GM12873 (cell line): ENCODE measurements at regions not wholly inside any gene's neighbourhood (a gene's known extent, or its start where the extent isn't known, plus 50 kb on each side); places are given as distances from the start of the nearest gene placed in this dataset.

Source experiments
- TF ChIP-seq, protein P1 (sequence below): IDR thresholded peaks from 2 replicates; pipeline ENCODE4 v1.5.1; 2012; ENCODE audit warnings: low read depth, mild to moderate bottlenecking, moderate library complexity, low read length, control low read depth; ENCODE audit not compliant: insufficient read depth; ENCODE audit errors: missing control alignments

DNA sequence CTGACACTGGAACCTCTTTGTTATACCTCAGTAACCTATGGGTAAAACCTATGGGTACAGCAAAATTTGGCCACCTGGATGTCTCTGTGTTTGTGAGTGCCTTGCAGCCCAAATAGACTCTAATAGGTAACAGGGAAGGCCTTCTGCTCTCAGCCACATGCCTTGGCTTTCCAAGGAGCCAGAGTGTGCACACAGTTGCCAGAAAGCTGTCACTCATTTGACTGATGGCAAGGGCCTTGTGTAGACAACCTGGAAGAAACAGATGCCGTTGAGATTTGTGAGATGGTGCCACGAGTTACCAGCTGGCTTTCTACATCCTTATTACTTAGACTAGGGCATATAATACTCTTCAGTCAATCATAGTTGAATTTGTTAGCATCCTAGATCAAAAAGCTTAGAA is 90.1 kb upstream of the RAB12 start:
- TF ChIP-seq, protein P1, sequence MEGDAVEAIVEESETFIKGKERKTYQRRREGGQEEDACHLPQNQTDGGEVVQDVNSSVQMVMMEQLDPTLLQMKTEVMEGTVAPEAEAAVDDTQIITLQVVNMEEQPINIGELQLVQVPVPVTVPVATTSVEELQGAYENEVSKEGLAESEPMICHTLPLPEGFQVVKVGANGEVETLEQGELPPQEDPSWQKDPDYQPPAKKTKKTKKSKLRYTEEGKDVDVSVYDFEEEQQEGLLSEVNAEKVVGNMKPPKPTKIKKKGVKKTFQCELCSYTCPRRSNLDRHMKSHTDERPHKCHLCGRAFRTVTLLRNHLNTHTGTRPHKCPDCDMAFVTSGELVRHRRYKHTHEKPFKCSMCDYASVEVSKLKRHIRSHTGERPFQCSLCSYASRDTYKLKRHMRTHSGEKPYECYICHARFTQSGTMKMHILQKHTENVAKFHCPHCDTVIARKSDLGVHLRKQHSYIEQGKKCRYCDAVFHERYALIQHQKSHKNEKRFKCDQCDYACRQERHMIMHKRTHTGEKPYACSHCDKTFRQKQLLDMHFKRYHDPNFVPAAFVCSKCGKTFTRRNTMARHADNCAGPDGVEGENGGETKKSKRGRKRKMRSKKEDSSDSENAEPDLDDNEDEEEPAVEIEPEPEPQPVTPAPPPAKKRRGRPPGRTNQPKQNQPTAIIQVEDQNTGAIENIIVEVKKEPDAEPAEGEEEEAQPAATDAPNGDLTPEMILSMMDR: no peak

DNA sequence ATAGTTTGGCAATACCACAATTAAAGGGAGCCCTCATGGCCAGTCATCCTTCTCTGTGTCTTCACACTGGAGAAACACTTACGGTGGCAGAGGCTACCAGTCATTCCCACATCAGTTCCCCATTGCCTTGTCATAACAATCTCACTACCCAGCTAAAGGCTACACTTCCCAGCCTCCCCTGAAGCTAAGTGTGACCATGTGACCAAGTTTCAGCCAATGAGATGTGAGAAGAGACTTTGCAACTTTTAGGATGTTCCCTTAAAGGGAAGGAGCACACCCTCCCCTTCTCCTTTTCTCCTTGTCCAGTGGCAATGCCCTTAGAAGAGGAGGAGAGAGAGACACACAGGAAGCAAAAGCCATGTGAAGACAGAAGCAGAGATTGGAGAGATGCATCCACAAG is 89.0 kb upstream of the RAB12 start:
- TF ChIP-seq, protein P1: no peak

DNA sequence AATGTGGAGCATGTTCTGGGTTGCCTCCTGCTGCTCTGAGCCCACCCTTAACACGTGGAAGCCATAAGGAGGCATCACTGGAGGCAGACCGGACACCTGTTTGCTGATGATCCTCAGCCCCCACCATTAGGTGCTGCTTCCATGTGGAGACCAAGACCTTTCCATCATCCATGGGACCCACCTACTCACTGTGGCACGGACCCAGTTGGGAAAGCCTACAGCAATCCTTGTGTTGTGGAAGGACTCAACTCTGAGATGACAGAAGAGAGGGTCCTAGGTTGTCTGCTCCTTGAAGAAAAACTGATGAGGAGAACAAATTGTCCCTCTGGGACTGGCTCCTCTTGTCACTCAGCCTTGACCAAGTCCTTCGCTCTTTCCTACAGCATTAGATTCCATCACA is 86.5 kb upstream of the RAB12 start:
- TF ChIP-seq, protein P1: no peak

DNA sequence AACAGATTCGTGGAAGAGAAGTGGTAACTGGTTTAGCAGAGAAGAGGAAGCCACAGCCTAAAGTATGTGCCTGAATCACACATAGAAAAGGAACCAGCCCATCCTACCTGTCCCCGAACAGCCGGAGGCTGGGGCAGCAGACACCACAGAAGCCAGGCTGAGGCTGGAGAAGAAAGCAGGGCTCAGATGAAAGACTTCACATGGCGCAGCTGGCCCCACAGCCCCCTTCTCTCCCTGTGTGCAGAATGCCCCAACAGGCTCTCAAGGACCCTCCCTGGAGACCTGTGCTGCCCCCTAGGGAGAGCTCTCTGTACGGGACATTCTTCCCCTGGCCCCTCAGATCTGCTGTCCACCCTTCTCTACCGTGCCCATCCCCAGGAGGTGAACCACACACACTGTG is 83.5 kb upstream of the RAB12 start:
- TF ChIP-seq, protein P1: peak; percentile 33

DNA sequence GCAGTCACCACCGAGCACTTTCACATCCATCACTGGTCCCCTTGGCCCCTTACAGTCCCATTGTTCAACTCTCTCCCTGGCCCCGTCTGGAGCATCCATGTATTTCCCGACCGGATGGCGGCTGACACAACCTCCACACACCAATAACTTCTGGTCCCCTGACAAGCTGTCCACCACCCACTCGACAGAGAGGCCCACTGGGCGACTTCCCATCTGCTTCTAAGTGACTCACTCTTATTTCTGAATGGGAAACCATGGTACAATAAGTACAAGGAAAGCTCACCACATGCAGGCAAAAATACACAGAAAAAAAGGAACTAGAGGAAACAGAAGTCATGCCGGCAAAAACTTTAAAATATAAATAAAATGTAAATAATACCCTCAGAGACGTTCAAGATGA is 82.9 kb upstream of the RAB12 start:
- TF ChIP-seq, protein P1: no peak

DNA sequence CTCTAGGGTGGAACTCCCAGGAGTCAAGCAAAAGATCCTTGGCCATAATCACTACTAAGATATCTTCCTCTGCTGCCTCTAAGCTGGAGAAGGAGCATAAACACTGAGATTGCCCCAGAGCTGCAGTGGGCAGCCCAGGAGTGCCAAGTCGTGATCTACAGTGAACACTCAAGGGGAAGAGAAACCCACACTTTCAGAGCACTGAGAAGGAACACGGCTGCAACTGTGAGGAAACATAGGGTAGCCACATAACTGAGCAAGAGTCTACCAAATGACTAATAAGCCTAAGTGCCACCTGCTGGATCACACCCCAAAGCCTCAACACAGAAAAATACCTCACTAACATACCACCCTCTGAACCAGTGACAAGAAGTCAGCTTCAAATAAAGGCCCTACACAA is 79.6 kb upstream of the RAB12 start:
- TF ChIP-seq, protein P1: no peak

DNA sequence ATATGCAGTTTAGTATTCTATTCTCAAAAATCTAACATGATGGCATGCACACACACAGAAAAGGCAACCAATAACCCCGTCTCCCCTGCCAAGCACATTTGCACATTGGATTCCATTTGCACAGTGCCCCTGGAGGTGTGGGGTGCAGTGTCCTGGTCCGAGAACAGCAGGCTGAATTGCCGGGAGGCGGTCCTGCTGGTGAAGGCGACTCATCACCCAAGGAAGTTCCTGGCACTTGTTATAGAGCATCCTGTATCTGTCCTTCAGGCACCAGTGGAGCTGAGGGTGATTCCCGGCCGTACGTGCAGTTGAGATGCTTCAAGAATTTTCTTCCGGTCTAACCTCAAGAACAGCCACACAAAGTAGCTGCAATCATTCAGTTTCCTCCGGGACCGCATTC is 73.0 kb upstream of the RAB12 start:
- TF ChIP-seq, protein P1: no peak

DNA sequence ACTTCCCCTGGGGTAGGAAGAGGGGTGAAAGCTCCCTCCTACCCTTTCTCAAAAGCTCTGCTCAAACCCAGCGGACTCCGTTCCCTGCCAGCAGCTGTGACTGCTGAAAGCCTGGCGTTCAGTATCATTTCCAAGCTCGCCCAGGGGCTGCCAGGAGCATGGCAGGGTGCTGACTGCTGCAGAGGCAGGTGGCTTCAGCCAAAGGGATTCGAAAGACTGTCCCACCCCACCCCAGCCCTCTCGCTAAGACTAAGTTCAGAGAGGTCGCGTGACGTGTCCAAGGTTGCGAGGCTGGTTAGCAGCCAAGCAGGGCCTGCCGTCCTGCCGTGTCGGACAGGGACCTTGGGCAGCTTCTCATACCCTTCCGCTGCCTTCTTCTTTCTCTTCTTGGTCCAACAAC is 72.3 kb upstream of the RAB12 start:
- TF ChIP-seq, protein P1: no peak
